HG03139 (cell line): ENCODE measurements at regions not wholly inside any gene's neighbourhood (a gene's known extent, or its start where the extent isn't known, plus 50 kb on each side); places are given as distances from the start of the nearest gene placed in this dataset.
"Not testable (repeated sequence)": the region's sequence is repeated elsewhere in the genome, so short reads cannot be mapped to it uniquely, and the experiment has no call there.

Experiments
- ATAC-seq: cut with Tn5 transposase; IDR thresholded peaks from one replicate; pipeline ENCODE4 v1.9.1; 2021; ENCODE audit not compliant: unreplicated experiment

DNA sequence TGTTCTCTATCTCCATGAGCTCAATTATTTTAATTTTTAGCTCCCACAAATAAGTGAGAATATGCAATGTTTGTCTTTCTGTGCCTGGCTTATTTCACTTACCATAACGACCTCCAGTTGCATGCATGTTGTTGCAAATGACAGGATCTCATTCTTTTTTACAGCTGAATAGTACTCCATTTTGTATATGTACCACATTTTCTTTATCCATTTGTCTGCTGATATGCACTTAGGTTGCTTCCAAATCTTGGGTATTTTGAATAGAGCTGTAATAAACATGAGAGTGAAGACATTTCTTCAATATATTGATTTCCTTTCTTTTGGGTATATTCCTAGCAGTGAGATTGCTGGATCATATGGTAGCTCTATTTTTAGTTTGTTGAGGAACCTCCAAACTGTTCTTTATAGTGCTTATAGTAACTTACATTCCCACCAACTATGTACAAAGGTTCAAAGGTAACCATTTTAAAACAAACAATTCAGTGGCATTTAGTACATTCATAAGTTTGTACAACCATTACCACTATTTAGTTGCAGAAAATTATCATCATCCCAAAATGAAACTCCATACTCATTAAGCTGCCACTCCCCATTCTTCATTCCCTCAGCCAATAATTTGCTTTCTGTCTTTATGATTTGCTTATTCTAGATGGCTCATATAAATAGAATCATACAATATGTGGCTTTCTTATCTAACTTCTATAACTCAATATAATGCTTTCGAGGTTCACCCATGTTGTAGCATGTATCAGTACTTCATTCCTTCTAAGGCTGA, 255.9 kb upstream of the NFIA start:
- no peak for ATAC-seq

DNA sequence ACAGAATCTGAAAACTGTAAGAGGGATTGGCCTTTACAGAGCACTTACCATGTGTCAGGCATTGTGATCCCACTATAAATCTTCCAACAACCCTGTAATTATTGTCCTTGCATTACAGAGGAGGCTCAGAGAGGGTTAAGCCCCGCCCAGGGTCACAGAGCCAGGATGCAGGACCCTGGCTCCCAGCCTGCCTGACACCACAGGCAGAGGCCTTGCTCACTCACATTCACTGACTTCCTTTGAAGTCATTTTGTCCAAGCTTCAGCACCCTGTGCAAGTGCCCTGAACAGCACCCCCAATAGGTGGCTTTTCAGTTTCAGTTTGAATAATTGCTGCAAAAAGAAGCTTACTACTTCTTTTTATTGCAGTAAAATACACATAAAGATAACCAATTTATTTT, 256.8 kb upstream of the NFIA start:
- no peak for ATAC-seq

DNA sequence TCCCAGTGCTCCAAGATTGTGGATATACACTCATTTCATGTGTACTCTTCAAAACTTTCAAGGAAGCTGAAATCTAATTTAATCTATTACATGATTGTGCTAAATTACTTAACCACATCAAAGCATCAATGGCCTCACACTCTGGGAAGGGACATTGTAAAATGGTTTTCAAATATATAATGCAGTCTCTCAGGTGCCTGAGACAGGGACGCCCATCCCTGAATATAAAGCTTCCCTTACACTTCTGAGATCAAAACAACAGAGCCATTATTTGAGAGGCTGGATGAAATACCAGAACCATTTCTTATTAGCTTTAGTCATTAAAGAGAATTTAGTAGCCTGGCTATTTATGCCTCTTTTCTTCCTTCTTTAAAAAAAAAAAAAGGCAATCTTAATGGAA, 259.2 kb upstream of the NFIA start:
- no peak for ATAC-seq

DNA sequence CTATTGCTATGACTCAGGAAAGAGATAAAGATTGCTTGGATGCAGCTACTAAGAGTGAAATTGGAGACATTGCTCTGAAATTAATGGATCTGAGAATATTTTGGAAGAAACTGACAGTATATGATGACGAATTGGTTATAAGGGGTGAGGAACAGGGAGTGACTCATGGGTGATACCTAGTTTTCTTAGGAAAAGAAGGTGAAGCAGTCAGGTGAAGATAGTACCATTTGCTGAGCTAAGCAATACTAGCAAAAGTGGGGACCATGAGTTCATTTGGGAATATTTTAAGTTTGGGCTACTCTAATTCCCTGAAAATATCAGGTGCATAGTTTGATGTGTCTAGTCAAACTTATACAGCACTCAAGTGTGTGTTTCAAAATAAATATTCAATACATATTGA, 260.1 kb upstream of the NFIA start:
- no peak for ATAC-seq

DNA sequence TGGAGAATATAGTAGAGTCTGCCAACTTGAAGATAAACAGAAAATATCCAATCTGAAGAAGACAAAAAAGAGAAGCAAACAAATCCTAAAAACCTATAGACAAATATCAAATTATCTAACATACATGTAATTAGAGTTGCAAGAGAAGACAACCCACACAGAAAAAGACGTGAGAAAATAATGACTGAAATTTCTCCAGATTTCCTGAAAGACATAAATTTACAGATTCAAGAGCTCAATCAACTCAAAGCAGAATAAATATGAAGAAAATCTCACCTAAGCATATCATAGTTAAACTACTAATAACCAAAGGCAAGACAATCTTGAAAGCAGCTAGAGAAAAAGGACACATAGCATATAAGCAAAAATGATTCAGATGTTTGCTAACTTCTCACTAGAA, 261.2 kb upstream of the NFIA start:
- ATAC-seq = no peak

DNA sequence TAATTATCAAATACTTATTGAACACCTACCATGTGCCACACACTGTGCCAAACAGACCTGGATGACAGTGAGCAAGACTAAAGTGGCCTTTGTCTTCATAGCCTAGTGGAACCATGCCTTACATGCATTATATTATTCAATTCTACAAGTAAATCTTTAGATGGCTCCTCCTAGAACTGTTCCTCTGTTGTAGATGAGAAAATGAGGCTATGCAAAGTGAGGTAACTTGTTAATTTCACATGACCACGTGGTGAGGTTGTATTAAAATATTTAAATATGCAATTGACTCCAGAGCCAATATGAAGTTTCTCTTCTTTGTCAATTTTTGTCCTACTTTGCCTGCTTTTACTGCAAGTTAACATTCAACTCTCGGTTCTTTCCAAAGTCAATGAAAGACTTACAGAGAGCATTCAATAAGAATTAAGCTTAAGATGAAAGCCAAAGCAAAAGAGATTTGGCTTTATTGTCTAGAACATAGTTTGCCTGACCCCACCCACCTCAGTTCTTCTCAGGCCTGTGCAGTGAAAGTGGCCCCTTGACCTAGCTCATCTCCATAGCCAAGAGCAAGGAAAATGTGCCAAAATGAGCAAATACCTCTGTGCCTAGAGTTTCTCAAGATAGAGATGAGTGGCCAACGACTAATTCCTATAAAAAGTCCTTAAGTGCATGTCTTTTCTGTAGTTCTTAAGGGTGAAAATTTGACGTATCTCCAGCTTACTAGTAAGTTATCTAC, 263.2 kb upstream of the NFIA start:
- no peak for ATAC-seq

DNA sequence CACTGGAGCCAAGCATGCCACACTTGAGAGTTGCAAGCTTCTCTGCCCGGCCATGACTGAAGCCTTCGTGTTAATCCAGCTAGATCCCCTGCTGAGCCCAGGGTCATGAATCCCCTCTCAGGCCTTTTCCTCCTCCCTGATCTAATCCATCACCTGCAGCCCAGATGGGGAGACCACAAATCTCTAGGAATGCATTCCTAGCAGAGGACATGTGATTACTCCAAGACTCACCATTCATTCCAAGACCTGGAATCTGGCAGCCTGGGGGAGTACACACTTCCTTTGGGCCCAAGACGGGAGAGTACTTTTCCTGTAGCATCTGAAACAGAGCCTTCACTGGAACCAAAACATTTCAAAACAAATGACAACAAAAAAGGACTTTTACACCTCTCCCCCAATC, 269.3 kb upstream of the NFIA start:
- no peak for ATAC-seq

DNA sequence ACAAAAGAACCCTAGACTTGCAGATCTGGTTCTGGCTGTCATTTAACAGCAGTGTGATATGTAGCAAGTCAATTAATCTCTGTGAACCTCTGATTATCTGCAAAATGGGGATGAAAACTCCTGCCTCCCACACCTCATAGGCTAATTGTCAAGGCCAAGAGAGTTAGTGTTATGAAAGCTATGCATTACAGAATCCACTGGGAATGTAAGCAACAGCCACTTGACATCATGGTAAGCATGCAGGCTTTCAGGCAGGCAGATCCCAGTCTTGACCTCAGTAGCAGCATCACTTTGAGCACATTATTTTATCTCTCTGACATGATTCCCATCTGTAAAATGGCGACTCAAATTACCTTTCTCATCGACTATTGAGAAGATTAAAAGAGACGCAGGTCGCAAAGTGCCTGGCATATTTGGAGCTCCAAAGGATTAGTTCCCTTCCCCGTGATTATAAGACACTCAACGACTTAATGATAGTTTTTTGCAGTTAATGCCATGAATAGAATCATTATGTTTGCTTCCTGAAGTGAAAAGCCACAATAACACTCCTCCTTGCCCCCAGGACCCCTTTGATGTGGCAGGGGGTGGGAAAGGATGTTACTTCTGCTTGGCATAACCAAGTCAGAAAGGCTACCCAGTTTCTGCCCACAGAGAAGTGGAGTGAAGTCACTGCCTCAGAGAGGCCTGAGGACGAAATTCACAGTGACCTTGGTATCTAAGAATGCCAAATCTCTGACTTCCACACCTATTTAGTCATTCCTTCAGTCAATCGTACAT, 273.0 kb upstream of the NFIA start:
- no peak for ATAC-seq

DNA sequence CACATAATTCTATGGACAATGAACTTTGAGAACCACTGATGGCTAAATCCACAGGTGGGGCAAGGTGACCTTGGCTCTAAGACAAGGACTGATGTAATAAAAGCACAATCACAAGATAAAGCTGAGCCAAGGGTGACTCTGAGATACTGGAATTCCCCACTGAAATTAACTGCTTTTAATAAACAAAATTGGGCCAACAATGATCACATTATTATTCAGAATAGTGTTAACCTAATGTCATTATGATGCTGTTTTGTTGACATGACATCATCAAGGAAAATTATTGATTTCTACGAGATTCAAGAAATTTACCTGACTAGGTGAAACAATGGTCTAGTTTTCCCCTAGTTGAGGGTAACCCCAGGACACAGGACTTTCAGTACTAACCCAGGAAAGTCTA, 273.7 kb upstream of the NFIA start:
- ATAC-seq = no peak

DNA sequence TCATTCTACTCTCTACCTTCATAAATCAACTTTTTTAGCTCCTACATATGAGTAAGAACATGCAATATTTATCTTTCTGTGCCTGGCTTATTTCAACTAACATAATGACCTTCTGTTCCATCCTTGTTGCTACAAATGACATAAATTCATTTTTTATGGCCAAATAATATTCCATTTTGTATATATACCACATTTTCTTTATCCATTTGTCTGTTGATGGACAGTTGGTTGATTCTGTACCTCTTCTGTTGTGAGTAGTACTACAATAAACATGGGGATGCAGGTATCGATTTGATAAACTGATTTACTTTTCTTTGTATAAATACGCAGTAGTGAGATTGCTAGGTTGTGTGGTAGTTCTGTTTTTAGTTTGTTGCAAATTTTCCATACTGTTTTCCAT, 279.5 kb upstream of the NFIA start:
- no peak for ATAC-seq

DNA sequence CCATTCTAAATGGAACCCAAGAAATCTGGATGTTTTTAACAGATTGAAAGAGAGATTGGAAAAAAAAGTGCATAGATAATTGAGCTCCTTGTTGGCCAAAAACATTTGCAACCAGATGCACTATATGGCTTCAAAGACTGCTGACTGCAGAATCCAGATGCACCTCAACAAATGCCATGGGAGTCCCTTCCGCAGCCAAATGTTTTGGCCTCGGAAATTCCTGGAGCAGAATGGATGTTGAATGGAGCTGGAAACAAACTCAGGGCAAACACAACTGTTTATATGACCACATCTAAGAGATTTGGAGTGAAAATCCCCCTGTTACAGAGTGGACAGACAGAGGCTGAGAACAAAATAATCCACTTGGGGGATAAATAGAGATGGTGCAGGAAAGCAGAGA, 285.0 kb upstream of the NFIA start:
- no peak for ATAC-seq

DNA sequence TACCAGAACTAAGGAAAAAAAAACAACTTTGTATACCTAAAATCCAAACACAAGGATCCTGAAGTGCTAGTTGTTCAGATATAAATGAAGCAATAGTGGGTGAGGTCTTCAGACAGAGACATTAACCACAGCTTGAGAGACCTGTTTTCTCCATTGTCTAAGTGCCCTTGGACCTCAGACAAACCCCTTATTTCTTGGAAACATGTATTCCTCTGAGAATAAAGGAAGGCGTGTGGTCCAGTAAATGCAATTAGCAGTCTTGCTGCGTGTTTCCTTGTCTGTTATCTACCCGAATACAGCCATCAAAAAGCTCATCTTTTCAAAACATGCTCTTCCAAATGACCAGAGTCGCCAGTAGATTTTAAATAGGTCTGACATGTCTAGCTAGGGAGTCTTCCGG, 291.1 kb upstream of the NFIA start:
- no peak for ATAC-seq

DNA sequence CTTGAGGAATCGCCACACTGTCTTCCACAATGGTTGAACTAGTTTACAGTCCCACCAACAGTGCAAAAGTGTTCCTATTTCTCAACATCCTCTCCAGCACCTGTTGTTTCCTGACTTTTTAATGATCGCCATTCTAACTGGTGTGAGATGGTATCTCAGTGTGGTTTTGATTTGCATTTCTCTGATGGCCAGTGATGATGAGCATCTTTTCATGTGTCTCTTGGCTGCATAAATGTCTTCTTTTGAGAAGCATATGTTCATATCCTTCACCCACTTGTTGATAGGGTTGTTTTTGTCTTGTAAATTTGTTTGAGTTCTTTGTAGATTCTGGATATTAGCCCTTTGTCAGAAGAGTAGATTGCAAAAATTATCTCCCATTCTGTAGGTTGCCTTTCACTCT, 309.3 kb upstream of the NFIA start:
- not testable (repeated sequence) for ATAC-seq

DNA sequence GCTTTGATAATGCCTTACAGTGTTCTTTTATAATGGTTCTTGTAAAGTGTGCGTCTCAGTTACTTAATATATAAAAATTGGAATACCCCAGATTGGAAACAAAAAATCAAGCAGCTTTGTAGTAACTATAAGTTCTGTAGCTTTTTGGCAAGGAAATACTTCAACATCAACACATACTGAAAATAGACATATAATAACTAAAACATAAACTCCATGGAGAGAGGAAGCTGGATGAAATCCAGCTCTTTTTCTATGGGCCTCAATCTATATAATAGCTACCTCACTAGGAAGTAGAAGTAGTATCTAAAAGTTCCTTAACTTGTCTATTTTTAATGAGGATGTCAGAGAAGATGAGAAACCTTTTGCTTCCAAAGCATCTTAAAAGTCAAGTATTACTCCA, 313.3 kb upstream of the NFIA start:
- no peak for ATAC-seq

DNA sequence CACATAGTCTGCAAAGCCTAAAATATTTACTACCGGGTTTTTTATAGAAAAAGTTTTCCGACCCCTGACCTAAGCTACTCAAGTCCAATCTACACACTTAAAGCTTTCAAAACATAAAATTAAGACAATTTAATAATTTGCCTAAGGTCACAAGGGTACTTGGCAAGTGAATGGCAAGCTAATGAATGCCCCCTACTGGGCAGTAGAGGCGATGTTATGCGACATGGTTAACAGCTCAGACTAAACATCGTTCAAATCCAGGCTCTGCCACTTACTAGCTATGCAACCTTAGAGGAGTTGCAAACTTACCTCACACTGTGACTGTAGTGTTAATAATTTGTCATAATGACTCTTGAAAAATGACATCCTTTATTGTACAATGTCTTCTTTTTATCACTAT, 317.2 kb upstream of the NFIA start:
- ATAC-seq = peak; percentile 61

DNA sequence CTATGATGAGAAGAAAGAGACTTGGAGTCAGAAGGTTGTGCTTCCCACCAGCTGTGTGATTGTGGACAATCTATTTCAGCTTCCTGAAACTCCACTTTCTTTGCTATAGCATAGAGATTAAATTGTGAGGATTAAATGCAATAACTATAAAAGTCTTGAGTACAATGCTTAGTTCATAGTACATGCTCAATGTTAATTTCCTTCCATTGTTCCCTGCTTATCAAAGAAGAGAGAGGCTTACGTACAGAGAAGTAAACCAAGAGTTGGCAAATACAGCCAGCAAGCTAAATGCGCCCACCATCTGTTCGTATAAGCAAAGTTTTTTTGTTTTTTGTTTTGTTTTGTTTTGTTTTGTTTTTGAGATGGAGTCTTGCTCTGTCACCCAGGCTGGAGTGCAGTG, 317.9 kb upstream of the NFIA start:
- no peak for ATAC-seq

DNA sequence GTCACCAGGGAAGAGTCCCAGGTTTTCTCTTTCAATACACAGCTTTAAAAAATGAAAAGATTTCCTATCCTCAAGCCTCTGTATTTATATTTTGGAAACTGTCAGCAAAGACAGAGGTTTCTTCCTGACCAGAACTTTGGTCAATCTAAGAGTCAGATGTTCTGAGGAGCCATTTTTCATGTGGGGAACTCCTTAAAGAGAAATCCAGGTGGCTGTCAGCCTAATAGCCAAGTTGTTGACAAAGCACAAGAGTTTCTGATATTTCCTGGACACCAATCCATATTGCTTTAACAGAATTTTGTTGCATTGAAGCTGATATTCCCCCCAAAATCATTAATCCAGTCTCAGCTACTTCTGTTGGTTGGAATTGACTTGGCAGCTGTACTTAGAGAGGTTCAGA, 318.6 kb upstream of the NFIA start:
- no peak for ATAC-seq

DNA sequence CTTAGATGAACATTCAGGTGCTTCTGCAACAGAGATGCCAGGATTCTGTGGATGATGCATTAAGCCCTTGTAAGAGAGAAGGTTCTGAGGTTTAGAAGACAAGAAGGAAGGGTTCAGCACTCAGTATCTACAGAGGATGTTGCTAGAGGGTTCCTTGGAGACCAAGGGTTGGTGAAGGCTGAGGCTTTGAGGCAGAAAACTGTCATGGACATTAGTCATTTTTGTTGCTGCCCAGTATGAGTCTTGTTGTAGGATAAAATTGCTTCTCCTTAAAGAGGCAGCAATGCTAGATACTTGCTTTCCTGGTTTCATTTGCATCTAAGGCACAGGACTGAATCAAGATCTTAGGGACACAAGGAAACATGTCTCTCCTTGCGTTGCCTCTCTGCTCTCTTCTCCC, 319.4 kb upstream of the NFIA start:
- ATAC-seq = no peak

DNA sequence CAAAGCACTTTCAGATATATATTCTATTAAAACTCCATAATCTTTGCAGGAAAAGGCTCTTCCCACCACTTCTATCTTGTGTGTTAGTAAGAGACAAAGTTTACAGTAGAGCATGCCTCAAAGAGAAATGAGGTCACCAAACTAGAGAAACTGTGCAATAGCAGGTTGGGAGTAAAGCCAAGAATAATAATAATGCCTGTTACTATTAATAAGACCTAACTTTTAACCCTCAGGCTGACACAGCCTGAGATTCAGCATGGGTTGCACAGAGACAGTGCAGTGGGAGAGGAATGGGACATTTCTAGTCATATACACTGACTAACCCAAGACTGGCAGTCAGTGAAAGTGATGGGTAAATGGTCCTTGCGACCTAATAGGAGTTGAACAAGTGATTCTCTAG, 320.2 kb upstream of the NFIA start:
- ATAC-seq = no peak

DNA sequence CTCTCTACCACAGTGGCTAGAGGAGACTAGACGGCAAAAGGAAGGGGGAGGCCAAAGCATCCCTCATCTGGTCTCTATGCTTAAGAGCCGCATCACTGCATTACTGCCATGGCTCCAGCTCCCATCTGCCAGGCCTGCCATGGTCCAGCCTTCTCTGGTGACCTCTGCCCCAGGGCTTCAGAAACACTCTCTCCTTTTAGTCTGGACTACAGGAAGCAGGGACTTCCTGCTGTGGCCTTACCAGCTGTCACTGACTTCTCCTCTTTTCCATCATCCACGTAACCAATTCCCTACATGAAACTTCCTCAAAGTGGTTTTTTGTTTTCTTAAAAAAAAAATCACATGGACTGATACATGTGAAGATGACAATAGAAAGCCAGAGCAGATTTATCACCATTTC, 323.1 kb upstream of the NFIA start:
- no peak for ATAC-seq

DNA sequence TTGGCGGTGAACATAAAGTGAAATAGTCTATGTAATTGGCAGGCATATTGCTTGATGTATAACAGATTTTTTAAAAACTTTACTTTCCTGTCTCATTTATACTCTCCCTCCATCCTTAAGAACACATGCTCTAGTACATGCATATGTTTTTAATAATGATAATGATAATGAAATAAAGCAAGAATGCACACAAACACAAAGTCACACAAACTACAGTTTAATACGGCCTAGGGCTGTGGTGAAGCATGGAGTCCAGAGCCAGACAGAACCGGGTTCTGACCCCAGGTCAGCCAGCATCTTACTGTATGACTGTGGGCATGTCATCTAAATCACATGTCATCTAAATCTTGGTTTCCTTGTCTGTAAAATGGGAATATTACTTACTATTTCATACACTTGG, 324.9 kb upstream of the NFIA start:
- ATAC-seq = no peak
